ENCODE measurements at regions not wholly inside any gene's neighbourhood (a gene's known extent, or its start where the extent isn't known, plus 50 kb on each side); places are given as distances from the start of the nearest gene placed in this dataset.

DNA sequence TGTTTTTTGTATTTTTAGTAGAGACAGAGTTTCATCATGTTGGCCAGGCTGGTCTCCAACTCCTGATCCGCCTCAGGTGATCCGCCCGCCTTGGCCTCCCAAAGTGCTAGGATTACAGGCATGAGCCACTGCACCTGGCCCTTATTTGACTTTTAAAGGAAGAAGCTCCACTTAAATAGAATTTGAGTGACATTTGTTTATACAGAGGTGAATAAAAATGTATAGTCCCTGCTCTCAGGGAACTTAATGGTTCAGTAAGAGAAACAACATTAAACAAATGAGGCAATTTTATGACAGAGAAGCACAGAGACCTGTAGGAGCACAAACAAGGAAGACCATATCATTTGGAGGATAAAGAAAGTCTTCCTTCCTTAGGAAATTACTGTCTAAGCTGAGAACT lies 65.7 kb downstream of the C9orf152 start:
- Mint-ChIP-seq H3K27ac (ENCODE audit: unreplicated experiment) (peak overlapping the region; percentile 37), H3K27me3 (ENCODE audit: unreplicated experiment) (no peaks in the 10 kb centered on the region), H3K4me1 (ENCODE audit: low read depth, unreplicated experiment) (peaks cover 31% of the 10 kb centered on the region), H3K4me3 (ENCODE audit: low read depth, unreplicated experiment) (peak overlapping the region; percentile 15), H3K36me3 (ENCODE audit: insufficient read depth, unreplicated experiment) (peaks cover 10% of the 10 kb centered on the region), H3K9me3 (ENCODE audit: low read depth, unreplicated experiment) (peaks cover 2% of the 10 kb centered on the region)
- no peak for DNase-seq
- CTCF ChIA-PET = no interaction called here
- intact Hi-C loops (cut with micrococcal nuclease; ENCODE audit: unreplicated experiment) = loop anchor here (5.0 kb wide), 1 partner anchor 75 kb away; no protein-coding TSS in a partner anchor
- TF ChIP-seq, protein P1, sequence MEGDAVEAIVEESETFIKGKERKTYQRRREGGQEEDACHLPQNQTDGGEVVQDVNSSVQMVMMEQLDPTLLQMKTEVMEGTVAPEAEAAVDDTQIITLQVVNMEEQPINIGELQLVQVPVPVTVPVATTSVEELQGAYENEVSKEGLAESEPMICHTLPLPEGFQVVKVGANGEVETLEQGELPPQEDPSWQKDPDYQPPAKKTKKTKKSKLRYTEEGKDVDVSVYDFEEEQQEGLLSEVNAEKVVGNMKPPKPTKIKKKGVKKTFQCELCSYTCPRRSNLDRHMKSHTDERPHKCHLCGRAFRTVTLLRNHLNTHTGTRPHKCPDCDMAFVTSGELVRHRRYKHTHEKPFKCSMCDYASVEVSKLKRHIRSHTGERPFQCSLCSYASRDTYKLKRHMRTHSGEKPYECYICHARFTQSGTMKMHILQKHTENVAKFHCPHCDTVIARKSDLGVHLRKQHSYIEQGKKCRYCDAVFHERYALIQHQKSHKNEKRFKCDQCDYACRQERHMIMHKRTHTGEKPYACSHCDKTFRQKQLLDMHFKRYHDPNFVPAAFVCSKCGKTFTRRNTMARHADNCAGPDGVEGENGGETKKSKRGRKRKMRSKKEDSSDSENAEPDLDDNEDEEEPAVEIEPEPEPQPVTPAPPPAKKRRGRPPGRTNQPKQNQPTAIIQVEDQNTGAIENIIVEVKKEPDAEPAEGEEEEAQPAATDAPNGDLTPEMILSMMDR (IDR thresholded peaks at IDR 0.05; ENCODE audit: unreplicated experiment) = no peak
- no TSS peak for BruUV-seq (replicated peaks)

GRCh38 chr9:110142868-110143481 lies 65.0 kb downstream of the C9orf152 start:
- Mint-ChIP-seq H3K4me3 (ENCODE audit: low read depth, unreplicated experiment) (peak overlapping the region; percentile 15), H3K36me3 (ENCODE audit: insufficient read depth, unreplicated experiment) (peaks cover 10% of the 10 kb centered on the region), H3K4me1 (ENCODE audit: low read depth, unreplicated experiment) (peaks cover 31% of the 10 kb centered on the region), H3K27ac (ENCODE audit: unreplicated experiment) (no peak overlapping the region), H3K9me3 (ENCODE audit: low read depth, unreplicated experiment) (peaks cover 2% of the 10 kb centered on the region), H3K27me3 (ENCODE audit: unreplicated experiment) (no peaks in the 10 kb centered on the region)
- intact Hi-C loops (cut with micrococcal nuclease; ENCODE audit: unreplicated experiment) = loop anchor here (5.0 kb wide), 1 partner anchor 76 kb away; no protein-coding TSS in a partner anchor
- no peak for DNase-seq
- CTCF ChIA-PET = no interaction called here
- BruUV-seq (replicated peaks) = no TSS peak
- TF ChIP-seq, protein P1 (IDR thresholded peaks at IDR 0.05; ENCODE audit: unreplicated experiment) = no peak

DNA sequence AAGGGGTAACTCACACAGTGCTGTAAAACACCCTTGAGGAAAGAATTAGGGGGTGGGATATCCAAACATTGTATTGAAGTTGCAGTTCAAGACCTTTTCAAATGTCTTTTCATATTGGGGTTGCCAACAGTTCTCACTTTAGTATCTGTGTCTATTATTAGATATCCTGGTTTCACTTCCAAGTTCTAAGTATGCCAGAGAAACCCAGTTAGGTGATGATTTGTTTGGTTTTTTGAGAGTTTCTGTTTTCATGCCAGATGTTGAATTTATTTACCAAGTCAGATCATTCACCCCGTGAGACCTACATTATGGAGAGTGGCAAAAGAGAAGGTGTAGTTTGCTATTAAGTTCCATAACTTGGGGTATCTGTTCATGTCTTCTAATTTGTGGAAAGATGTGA lies 64.5 kb downstream of the C9orf152 start:
- Mint-ChIP-seq H3K27me3 (ENCODE audit: unreplicated experiment) (no peaks in the 10 kb centered on the region), H3K27ac (ENCODE audit: unreplicated experiment) (no peak overlapping the region), H3K36me3 (ENCODE audit: insufficient read depth, unreplicated experiment) (peaks cover 10% of the 10 kb centered on the region), H3K4me3 (ENCODE audit: low read depth, unreplicated experiment) (no peak overlapping the region), H3K9me3 (ENCODE audit: low read depth, unreplicated experiment) (peaks cover 2% of the 10 kb centered on the region), H3K4me1 (ENCODE audit: low read depth, unreplicated experiment) (peaks cover 31% of the 10 kb centered on the region)
- intact Hi-C loops (cut with micrococcal nuclease; ENCODE audit: unreplicated experiment) = loop anchor here (5.0 kb wide), 1 partner anchor 76 kb away; no protein-coding TSS in a partner anchor
- DNase-seq = no peak
- no TSS peak for BruUV-seq (replicated peaks)
- CTCF ChIA-PET = no interaction called here
- TF ChIP-seq, protein P1 (IDR thresholded peaks at IDR 0.05; ENCODE audit: unreplicated experiment) = no peak

GRCh38 chr9:110143950-110144545 lies 63.9 kb downstream of the C9orf152 start:
- H3K27me3 Mint-ChIP-seq (ENCODE audit: unreplicated experiment) = no peaks in the 10 kb centered on the region
- peaks cover 31% of the 10 kb centered on the region for H3K4me1 Mint-ChIP-seq (ENCODE audit: low read depth, unreplicated experiment)
- DNase-seq = no peak
- peaks cover 2% of the 10 kb centered on the region for H3K9me3 Mint-ChIP-seq (ENCODE audit: low read depth, unreplicated experiment)
- no peak overlapping the region for H3K27ac Mint-ChIP-seq (ENCODE audit: unreplicated experiment)
- H3K36me3 Mint-ChIP-seq (ENCODE audit: insufficient read depth, unreplicated experiment) = peaks cover 10% of the 10 kb centered on the region
- no TSS peak for BruUV-seq (replicated peaks)
- CTCF ChIA-PET = interaction anchor here (1.2 kb wide), 1 partner anchor 19 kb away, joined by 3 read pairs; no protein-coding TSS in a partner anchor
- intact Hi-C loops (cut with micrococcal nuclease; ENCODE audit: unreplicated experiment) = loop anchor here (5.0 kb wide), 1 partner anchor 77 kb away; no protein-coding TSS in a partner anchor
- TF ChIP-seq, protein P1 (IDR thresholded peaks at IDR 0.05; ENCODE audit: unreplicated experiment) = no peak
- no peak overlapping the region for H3K4me3 Mint-ChIP-seq (ENCODE audit: low read depth, unreplicated experiment)
